Neural cell (in vitro differentiated cells): ENCODE measurements at regions not wholly inside any gene's neighbourhood (a gene's known extent, or its start where the extent isn't known, plus 50 kb on each side); places are given as distances from the start of the nearest gene placed in this dataset.
"Not testable (repeated sequence)": the region's sequence is repeated elsewhere in the genome, so short reads cannot be mapped to it uniquely, and the experiment has no call there.

ENCODE experiments used
- H2AFZ ChIP-seq: fragments of 200-600, 300-800 bp; sonication (generic), shearing (Covaris generic); 2 replicates; pipeline ENCODE4 v1.6.0; 2014; ENCODE audit warnings: low read depth, mild to moderate bottlenecking, antibody characterized with exemption, low read length, moderate library complexity
- H3F3A ChIP-seq: fragments of 200-600 bp; shearing (Covaris generic); 2 replicates; pipeline ENCODE4 v1.6.1; 2016; ENCODE audit warnings: mild to moderate bottlenecking, moderate library complexity, mixed read lengths, antibody characterized with exemption, low read length; ENCODE audit not compliant: insufficient read depth, poor library complexity, severe bottlenecking
- H3K27ac ChIP-seq: fragments of 200-600, 300-800 bp; sonication (generic), shearing (Covaris generic); 2 replicates; pipeline ENCODE4 v1.5.1; 2014; ENCODE audit warnings: mild to moderate bottlenecking, low read length, moderate library complexity
- H3K27me3 ChIP-seq: fragments of 300-800, 200-600 bp; sonication (generic), shearing (Covaris generic); 2 replicates; pipeline ENCODE4 v1.6.0; 2014; ENCODE audit warnings: mild to moderate bottlenecking, low read depth, low read length, moderate library complexity; ENCODE audit not compliant: insufficient read depth
- H3K36me3 ChIP-seq: fragments of 300-800, 200-600 bp; sonication (generic), shearing (Covaris generic); 2 replicates; pipeline ENCODE4 v1.5.1; 2014; ENCODE audit warnings: mild to moderate bottlenecking, antibody characterized with exemption, low read length, moderate library complexity; ENCODE audit not compliant: insufficient read depth
- H3K4me2 ChIP-seq: fragments of 300-800, 200-600 bp; sonication (generic), shearing (Covaris generic); 2 replicates; pipeline ENCODE4 v1.6.0; 2014; ENCODE audit warnings: mild to moderate bottlenecking, low read length
- H3K4me3 ChIP-seq: fragments of 300-800, 200-600 bp; sonication (generic), shearing (Covaris generic); 2 replicates; pipeline ENCODE4 v1.5.1; 2014; ENCODE audit warnings: mild to moderate bottlenecking, low read length, moderate library complexity
- H3K79me2 ChIP-seq: fragments of 200-600 bp; shearing (Covaris generic); replicated peaks from 2 replicates; pipeline ENCODE4 v1.6.0; 2014; ENCODE audit warnings: mild to moderate bottlenecking, low read length, moderate library complexity; ENCODE audit not compliant: insufficient read depth
- H3K9ac ChIP-seq: fragments of 300-800, 200-600 bp; sonication (generic), shearing (Covaris generic); 2 replicates; pipeline ENCODE4 v1.6.1; 2016; ENCODE audit warnings: mild to moderate bottlenecking, low read length, mixed read lengths
- H3K9me2 ChIP-seq: fragments of 200-600 bp; shearing (Covaris generic); 2 replicates; pipeline ENCODE4 v1.6.1; 2016; ENCODE audit warnings: mild to moderate bottlenecking, low read length, mixed read lengths; ENCODE audit not compliant: insufficient read depth
- H3K9me3 ChIP-seq: fragments of 200-600, 300-800 bp; sonication (generic), shearing (Covaris generic); 2 replicates; pipeline ENCODE4 v1.6.1; 2016; ENCODE audit warnings: mild to moderate bottlenecking, mixed run types, low read length, moderate library complexity, mixed read lengths
- H4K20me1 ChIP-seq: fragments of 200-600 bp; shearing (Covaris generic); 2 replicates; pipeline ENCODE4 v1.6.1; 2016; ENCODE audit warnings: mild to moderate bottlenecking, mixed run types; ENCODE audit not compliant: insufficient read depth
- CTCF ChIP-seq: fragments of 450-650 bp; IDR thresholded peaks from 2 replicates; pipeline ENCODE4 v1.5.1; 2014; ENCODE audit warnings: antibody characterized with exemption, mild to moderate bottlenecking, moderate library complexity; ENCODE audit not compliant: poor library complexity, severe bottlenecking
- EP300 ChIP-seq: fragments of 450-650 bp; conservative IDR thresholded peaks from 2 replicates; pipeline ENCODE4 v1.6.1; 2014; ENCODE audit warnings: antibody characterized with exemption, mild to moderate bottlenecking, moderate library complexity; ENCODE audit not compliant: poor library complexity, severe bottlenecking
- EZH2 ChIP-seq: fragments of 200-600, 300-800 bp; shearing (Covaris generic), sonication (generic); IDR thresholded peaks from 2 replicates; pipeline ENCODE4 v1.6.1; 2014; ENCODE audit warnings: antibody characterized with exemption, low read length, borderline replicate concordance, mild to moderate bottlenecking; ENCODE audit not compliant: insufficient read depth, poor library complexity, severe bottlenecking
- MXI1 ChIP-seq: fragments of 450-650 bp; conservative IDR thresholded peaks from 2 replicates; pipeline ENCODE4 v1.6.1; 2014; ENCODE audit warnings: antibody characterized with exemption, mild to moderate bottlenecking; ENCODE audit not compliant: poor library complexity, severe bottlenecking
- POLR2AphosphoS5 ChIP-seq: IDR thresholded peaks from 2 replicates; pipeline ENCODE4 v1.6.1; 2012
- RAD21 ChIP-seq: fragments of 450-650 bp; conservative IDR thresholded peaks from 2 replicates; pipeline ENCODE4 v1.6.1; 2014; ENCODE audit warnings: antibody characterized with exemption, mild to moderate bottlenecking, moderate library complexity
- REST ChIP-seq: IDR thresholded peaks from 2 replicates; pipeline ENCODE4 v1.6.1; 2012; ENCODE audit warnings: borderline replicate concordance
- SMC3 ChIP-seq: fragments of 450-650 bp; conservative IDR thresholded peaks from 2 replicates; pipeline ENCODE4 v1.6.1; 2014; ENCODE audit warnings: antibody characterized with exemption, mild to moderate bottlenecking, moderate library complexity; ENCODE audit not compliant: poor library complexity
- TAF1 ChIP-seq: IDR thresholded peaks from 2 replicates; pipeline ENCODE4 v1.6.1; 2012; ENCODE audit warnings: low read depth

GRCh38 chr20:30594112-30594511 lies 663.4 kb upstream of the DEFB115 start:
- H3K27ac ChIP-seq: no peak overlapping the region
- H3K4me2 ChIP-seq: no peak overlapping the region
- H4K20me1 ChIP-seq: no peaks in the 10 kb centered on the region
- no peaks in the 10 kb centered on the region for H3K27me3 ChIP-seq
- H3K79me2 ChIP-seq: no peaks in the 10 kb centered on the region
- no peak overlapping the region for H2AFZ ChIP-seq
- no peaks in the 10 kb centered on the region for H3F3A ChIP-seq
- H3K9ac ChIP-seq: no peak overlapping the region
- H3K9me2 ChIP-seq: no peaks in the 10 kb centered on the region
- TF ChIP-seq MXI1 (no peak), RAD21 (no peak), POLR2AphosphoS5 (no peak), EZH2 (no peak), EP300 (no peak), SMC3 (no peak)
- no peaks in the 10 kb centered on the region for H3K36me3 ChIP-seq
- no peak overlapping the region for H3K4me3 ChIP-seq
- peaks cover 5% of the 10 kb centered on the region for H3K9me3 ChIP-seq

DNA sequence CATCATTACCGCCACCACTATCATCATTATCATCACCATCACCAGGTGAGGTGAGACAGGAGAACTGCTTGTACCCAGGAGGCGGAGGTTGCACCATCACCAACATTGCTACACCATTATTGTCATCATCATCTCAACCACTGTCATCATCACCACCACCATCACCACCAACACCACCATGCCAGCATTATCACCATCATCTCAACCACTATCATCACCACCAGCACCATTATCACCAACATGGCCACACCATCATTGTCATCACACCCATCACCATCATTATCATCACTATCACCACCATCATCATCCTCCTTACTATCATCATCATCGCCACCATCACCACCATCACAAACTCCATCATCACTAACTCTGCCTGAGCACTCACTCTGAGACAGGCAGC lies 661.8 kb upstream of the DEFB115 start:
- Histone ChIP-seq H3K36me3 (no peaks in the 10 kb centered on the region), H3F3A (no peaks in the 10 kb centered on the region), H3K27ac (no peak overlapping the region), H4K20me1 (no peaks in the 10 kb centered on the region), H3K9me3 (peaks cover 5% of the 10 kb centered on the region), H3K27me3 (no peaks in the 10 kb centered on the region), H3K4me3 (no peak overlapping the region), H3K9ac (no peak overlapping the region), H3K4me2 (no peak overlapping the region), H3K79me2 (no peaks in the 10 kb centered on the region), H3K9me2 (no peaks in the 10 kb centered on the region), H2AFZ (no peak overlapping the region)
- no peak for TF ChIP-seq REST
- no peak for TF ChIP-seq EP300
- TF ChIP-seq SMC3: no peak
- TF ChIP-seq CTCF: no peak
- TF ChIP-seq RAD21: no peak
- no peak for TF ChIP-seq TAF1
- no peak for TF ChIP-seq MXI1
- no peak for TF ChIP-seq EZH2
- no peak for TF ChIP-seq POLR2AphosphoS5

- H2AFZ ChIP-seq, H3K27ac ChIP-seq, H3K9ac ChIP-seq, H3K4me3 ChIP-seq, H3F3A ChIP-seq, H4K20me1 ChIP-seq, H3K9me3 ChIP-seq, H3K79me2 ChIP-seq, H3K9me2 ChIP-seq, H3K27me3 ChIP-seq, H3K36me3 ChIP-seq, H3K4me2 ChIP-seq: not testable (repeated sequence)
Observed at GRCh38 chr20:30597429-30597828, 660.0 kb upstream of the DEFB115 start.
